ENCODE measurements at regions not wholly inside any gene's neighbourhood (a gene's known extent, or its start where the extent isn't known, plus 50 kb on each side); places are given as distances from the start of the nearest gene placed in this dataset.
"Not testable (repeated sequence)": the region's sequence is repeated elsewhere in the genome, so short reads cannot be mapped to it uniquely, and the experiment has no call there.

GRCh38 chr10:2888403-2889004 lies 178.8 kb upstream of the PFKP start:
- no peak for TF ChIP-seq CTCF (conservative IDR thresholded peaks at IDR 0.05; ENCODE audit: low read depth)
- DNase-seq (ENCODE audit: low spot score): no peak
- no peak overlapping the region for H3K27ac ChIP-seq
- ChIA-PET POLR2A (ENCODE audit: low non-redundant PET) (no interaction called here), CTCF (interaction anchor here (0.7 kb wide), 1 partner anchor 12 kb away, joined by 4 read pairs; no protein-coding TSS in a partner anchor)

- POLR2A ChIA-PET (ENCODE audit: low non-redundant PET): no interaction called here
- CTCF ChIA-PET: no interaction called here
- DNase-seq (ENCODE audit: low spot score): no peak
- H3K27ac ChIP-seq: no peak overlapping the region
- no peak for TF ChIP-seq CTCF (conservative IDR thresholded peaks at IDR 0.05; ENCODE audit: low read depth)
Measured at GRCh38 chr10:2887391-2888070, 179.8 kb upstream of the PFKP start.

GRCh38 chr10:2886662-2887061 lies 180.7 kb upstream of the PFKP start:
- no peak overlapping the region for H3K27ac ChIP-seq
- TF ChIP-seq CTCF (conservative IDR thresholded peaks at IDR 0.05; ENCODE audit: low read depth): no peak
- POLR2A ChIA-PET (ENCODE audit: low non-redundant PET): no interaction called here
- CTCF ChIA-PET: no interaction called here
- DNase-seq (ENCODE audit: low spot score): no peak

- H3K27ac ChIP-seq: no peak overlapping the region
- CTCF ChIA-PET: interaction anchor here (0.6 to 0.7 kb wide), 2 partner anchors 15 to 42 kb away, joined by 3 to 5 read pairs; no protein-coding TSS in a partner anchor
- POLR2A ChIA-PET (ENCODE audit: low non-redundant PET): no interaction called here
- no peak for DNase-seq (ENCODE audit: low spot score)
- no peak for TF ChIP-seq CTCF (conservative IDR thresholded peaks at IDR 0.05; ENCODE audit: low read depth)
Measured at GRCh38 chr10:2885288-2886278, 181.8 kb upstream of the PFKP start.

GRCh38 chr10:2883983-2884540 lies 183.3 kb upstream of the PFKP start:
- CTCF ChIA-PET: interaction anchor here (0.5 kb wide), 1 partner anchor 1493 kb away, joined by 3 read pairs; no protein-coding TSS in a partner anchor
- H3K27ac ChIP-seq; POLR2A ChIA-PET (ENCODE audit: low non-redundant PET); DNase-seq (ENCODE audit: low spot score): not testable (repeated sequence)

GRCh38 chr10:2883238-2883637 lies 184.1 kb upstream of the PFKP start:
- POLR2A ChIA-PET (ENCODE audit: low non-redundant PET): no interaction called here
- TF ChIP-seq CTCF (conservative IDR thresholded peaks at IDR 0.05; ENCODE audit: low read depth): no peak
- H3K27ac ChIP-seq: no peak overlapping the region
- CTCF ChIA-PET: no interaction called here
- no peak for DNase-seq (ENCODE audit: low spot score)
